HepG2 (cell line): ENCODE measurements at regions not wholly inside any gene's neighbourhood (a gene's known extent, or its start where the extent isn't known, plus 50 kb on each side); places are given as distances from the start of the nearest gene placed in this dataset.

ENCODE experiments used
- CEBPZ ChIP-seq: IDR thresholded peaks from 2 replicates; pipeline ENCODE4 v1.6.1; 2012; ENCODE audit warnings: low read length, improper control_type of control experiment
- DR1 ChIP-seq: sonication (generic); formaldehyde crosslinking; IDR thresholded peaks from 2 replicates; pipeline ENCODE4 v1.8.0; 2021; ENCODE audit warnings: mild to moderate bottlenecking, missing genetic modification reagents, inconsistent platforms
- FOXJ3 ChIP-seq: sonication (generic); formaldehyde crosslinking; IDR thresholded peaks from 2 replicates; pipeline ENCODE4 v1.4.0; 2020; ENCODE audit warnings: missing genetic modification reagents, mild to moderate bottlenecking, borderline replicate concordance
- FOXK1 ChIP-seq: sonication (generic); formaldehyde crosslinking; IDR thresholded peaks from 2 replicates; pipeline ENCODE4 v1.4.0; 2020; ENCODE audit warnings: low read depth, missing genetic modification reagents, borderline replicate concordance
- IKZF1 ChIP-seq: fragments of 450-650 bp; IDR thresholded peaks from 2 replicates; pipeline ENCODE4 v1.7.1; 2016
- NCOA1 ChIP-seq: sonication (generic); formaldehyde crosslinking; IDR thresholded peaks from 2 replicates; pipeline ENCODE4 v1.9.0; 2021; ENCODE audit warnings: missing genetic modification reagents
- SIX4 ChIP-seq: sonication (generic); formaldehyde crosslinking; IDR thresholded peaks from 2 replicates; pipeline ENCODE4 v1.4.0; 2020; ENCODE audit warnings: missing genetic modification reagents
- STAG1 ChIP-seq: sonication (generic); formaldehyde crosslinking; IDR thresholded peaks from 2 replicates; pipeline ENCODE4 v1.4.0; 2020; ENCODE audit warnings: missing genetic modification reagents
- U2AF1 ChIP-seq: fragments of 200-400 bp; formaldehyde crosslinking; optimal IDR thresholded peaks from 2 replicates; pipeline ENCODE3; 2017; ENCODE audit warnings: mild to moderate bottlenecking, low read depth, low read length
- ZNF253 ChIP-seq: sonication (generic); formaldehyde crosslinking; IDR thresholded peaks from 2 replicates; pipeline ENCODE4 v1.8.0; 2022; ENCODE audit warnings: mild to moderate bottlenecking, missing genetic modification reagents, borderline replicate concordance
- ZNF367 ChIP-seq: sonication (generic); formaldehyde crosslinking; IDR thresholded peaks from 2 replicates; pipeline ENCODE4 v1.4.0; 2020; ENCODE audit warnings: missing genetic modification reagents, borderline replicate concordance
- ZNF383 ChIP-seq: sonication (generic); formaldehyde crosslinking; IDR thresholded peaks from 2 replicates; pipeline ENCODE4 v1.4.0; 2020; ENCODE audit warnings: missing genetic modification reagents, mild to moderate bottlenecking, borderline replicate concordance
- ZNF687 ChIP-seq: sonication (generic); formaldehyde crosslinking; IDR thresholded peaks from 2 replicates; pipeline ENCODE4 v1.5.1; 2020; ENCODE audit warnings: mild to moderate bottlenecking, missing genetic modification reagents, moderate library complexity
- TF ChIP-seq, protein P1 (sequence below): sonication (generic); formaldehyde crosslinking; IDR thresholded peaks from 2 replicates; pipeline ENCODE4 v1.8.1; 2022; ENCODE audit warnings: low read depth, mild to moderate bottlenecking, missing genetic modification reagents
- TF ChIP-seq, protein P2 (sequence below): sonication (generic); formaldehyde crosslinking; IDR thresholded peaks from 2 replicates; pipeline ENCODE4 v1.5.0; 2020; ENCODE audit warnings: mild to moderate bottlenecking, missing genetic modification reagents

GRCh38 chr16:79770244-79771064 is 169.9 kb upstream of the MAF start (continued):
- TF ChIP-seq ZNF687 (CRISPR knock-in tag) (0 out of 2 replicates have a peak, but pooled peaks have one; percentile 19), FOXK1 (CRISPR knock-in tag) (no peak), FOXJ3 (CRISPR knock-in tag) (no peak), DR1 (CRISPR knock-in tag) (no peak), IKZF1 (no peak), SIX4 (no peak), NCOA1 (no peak), ZNF367 (no peak), ZNF383 (0 out of 2 replicates have a peak, but pooled peaks have one; percentile 46), ZNF253 (CRISPR knock-in tag) (no peak), U2AF1 (no peak), CEBPZ (no peak), STAG1 (no peak)
- TF ChIP-seq, protein P1, sequence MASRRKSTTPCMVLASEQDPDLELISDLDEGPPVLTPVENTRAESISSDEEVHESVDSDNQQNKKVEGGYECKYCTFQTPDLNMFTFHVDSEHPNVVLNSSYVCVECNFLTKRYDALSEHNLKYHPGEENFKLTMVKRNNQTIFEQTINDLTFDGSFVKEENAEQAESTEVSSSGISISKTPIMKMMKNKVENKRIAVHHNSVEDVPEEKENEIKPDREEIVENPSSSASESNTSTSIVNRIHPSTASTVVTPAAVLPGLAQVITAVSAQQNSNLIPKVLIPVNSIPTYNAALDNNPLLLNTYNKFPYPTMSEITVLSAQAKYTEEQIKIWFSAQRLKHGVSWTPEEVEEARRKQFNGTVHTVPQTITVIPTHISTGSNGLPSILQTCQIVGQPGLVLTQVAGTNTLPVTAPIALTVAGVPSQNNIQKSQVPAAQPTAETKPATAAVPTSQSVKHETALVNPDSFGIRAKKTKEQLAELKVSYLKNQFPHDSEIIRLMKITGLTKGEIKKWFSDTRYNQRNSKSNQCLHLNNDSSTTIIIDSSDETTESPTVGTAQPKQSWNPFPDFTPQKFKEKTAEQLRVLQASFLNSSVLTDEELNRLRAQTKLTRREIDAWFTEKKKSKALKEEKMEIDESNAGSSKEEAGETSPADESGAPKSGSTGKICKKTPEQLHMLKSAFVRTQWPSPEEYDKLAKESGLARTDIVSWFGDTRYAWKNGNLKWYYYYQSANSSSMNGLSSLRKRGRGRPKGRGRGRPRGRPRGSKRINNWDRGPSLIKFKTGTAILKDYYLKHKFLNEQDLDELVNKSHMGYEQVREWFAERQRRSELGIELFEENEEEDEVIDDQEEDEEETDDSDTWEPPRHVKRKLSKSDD = no peak
- TF ChIP-seq, protein P2, sequence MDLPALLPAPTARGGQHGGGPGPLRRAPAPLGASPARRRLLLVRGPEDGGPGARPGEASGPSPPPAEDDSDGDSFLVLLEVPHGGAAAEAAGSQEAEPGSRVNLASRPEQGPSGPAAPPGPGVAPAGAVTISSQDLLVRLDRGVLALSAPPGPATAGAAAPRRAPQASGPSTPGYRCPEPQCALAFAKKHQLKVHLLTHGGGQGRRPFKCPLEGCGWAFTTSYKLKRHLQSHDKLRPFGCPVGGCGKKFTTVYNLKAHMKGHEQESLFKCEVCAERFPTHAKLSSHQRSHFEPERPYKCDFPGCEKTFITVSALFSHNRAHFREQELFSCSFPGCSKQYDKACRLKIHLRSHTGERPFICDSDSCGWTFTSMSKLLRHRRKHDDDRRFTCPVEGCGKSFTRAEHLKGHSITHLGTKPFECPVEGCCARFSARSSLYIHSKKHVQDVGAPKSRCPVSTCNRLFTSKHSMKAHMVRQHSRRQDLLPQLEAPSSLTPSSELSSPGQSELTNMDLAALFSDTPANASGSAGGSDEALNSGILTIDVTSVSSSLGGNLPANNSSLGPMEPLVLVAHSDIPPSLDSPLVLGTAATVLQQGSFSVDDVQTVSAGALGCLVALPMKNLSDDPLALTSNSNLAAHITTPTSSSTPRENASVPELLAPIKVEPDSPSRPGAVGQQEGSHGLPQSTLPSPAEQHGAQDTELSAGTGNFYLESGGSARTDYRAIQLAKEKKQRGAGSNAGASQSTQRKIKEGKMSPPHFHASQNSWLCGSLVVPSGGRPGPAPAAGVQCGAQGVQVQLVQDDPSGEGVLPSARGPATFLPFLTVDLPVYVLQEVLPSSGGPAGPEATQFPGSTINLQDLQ (CRISPR knock-in tag) = no peak
